GM03348 (cell line): ENCODE measurements at regions not wholly inside any gene's neighbourhood (a gene's known extent, or its start where the extent isn't known, plus 50 kb on each side); places are given as distances from the start of the nearest gene placed in this dataset.

ENCODE experiments used
- DNase-seq: peaks from one replicate; pipeline ENCODE4 v3.0.0; 2012; ENCODE audit warnings: low spot score

GRCh38 chr4:31516520-31516919, 796.4 kb downstream of the PCDH7 start:
- DNase-seq: no peak

GRCh38 chr4:31518796-31519250, 798.7 kb downstream of the PCDH7 start:
- peak; percentile 41 for DNase-seq

- DNase-seq: no peak
Measured at GRCh38 chr4:31530555-31530954, 810.4 kb downstream of the PCDH7 start.

- DNase-seq: no peak
Measured at GRCh38 chr4:31538877-31539276, 818.7 kb downstream of the PCDH7 start.

- DNase-seq: no peak
Measured at GRCh38 chr4:31539284-31540069, 819.3 kb downstream of the PCDH7 start.

- DNase-seq: no peak
Measured at GRCh38 chr4:31545330-31545729, 825.2 kb downstream of the PCDH7 start.

GRCh38 chr4:31545755-31546154, 825.6 kb downstream of the PCDH7 start:
- no peak for DNase-seq

GRCh38 chr4:31548021-31548420, 827.9 kb downstream of the PCDH7 start:
- DNase-seq: no peak

- DNase-seq: no peak
Measured at GRCh38 chr4:31548823-31549222, 828.7 kb downstream of the PCDH7 start.

GRCh38 chr4:31549256-31549655, 829.1 kb downstream of the PCDH7 start:
- no peak for DNase-seq

GRCh38 chr4:31557437-31557836, 837.3 kb downstream of the PCDH7 start:
- DNase-seq: no peak

GRCh38 chr4:31573554-31573953, 853.4 kb downstream of the PCDH7 start:
- DNase-seq: no peak

- DNase-seq: no peak
Measured at GRCh38 chr4:31575504-31575903, 855.3 kb downstream of the PCDH7 start.

GRCh38 chr4:31580843-31581242, 860.7 kb downstream of the PCDH7 start:
- no peak for DNase-seq

GRCh38 chr4:31585503-31585902, 865.3 kb downstream of the PCDH7 start:
- DNase-seq: no peak

GRCh38 chr4:31592293-31592692, 872.1 kb downstream of the PCDH7 start:
- DNase-seq: no peak

GRCh38 chr4:31595496-31595895, 875.3 kb downstream of the PCDH7 start:
- no peak for DNase-seq

GRCh38 chr4:31598639-31599038, 878.5 kb downstream of the PCDH7 start:
- DNase-seq: no peak

GRCh38 chr4:31601793-31602192, 881.6 kb downstream of the PCDH7 start:
- DNase-seq: no peak

- no peak for DNase-seq
Measured at GRCh38 chr4:31613946-31614623, 893.9 kb downstream of the PCDH7 start.

- no peak for DNase-seq
Measured at GRCh38 chr4:31617667-31618066, 897.5 kb downstream of the PCDH7 start.

- DNase-seq: no peak
Measured at GRCh38 chr4:31620476-31620875, 900.3 kb downstream of the PCDH7 start.

GRCh38 chr4:31645236-31645635, 925.1 kb downstream of the PCDH7 start:
- no peak for DNase-seq

GRCh38 chr4:31647786-31648185, 927.6 kb downstream of the PCDH7 start:
- no peak for DNase-seq
